Neural progenitor cell (in vitro differentiated cells): ENCODE measurements at regions not wholly inside any gene's neighbourhood (a gene's known extent, or its start where the extent isn't known, plus 50 kb on each side); places are given as distances from the start of the nearest gene placed in this dataset. TPM values are rescaled to one million over a fixed set of nuclear protein-coding genes. Genes with fewer than 3 reads are reported as not detected.

Experiments
- DNase-seq: peaks from one replicate; pipeline ENCODE4 v3.0.0-alpha.2; 2016; ENCODE audit warnings: low spot score
- H2AFZ ChIP-seq: fragments of 200-600 bp; sonication (generic); replicated peaks from 2 replicates; pipeline ENCODE4 v1.6.1; 2016; ENCODE audit warnings: antibody characterized with exemption
- H3F3A ChIP-seq: fragments of 200-600 bp; sonication (generic); 2 replicates; pipeline ENCODE4 v1.6.1; 2016; ENCODE audit warnings: antibody characterized with exemption, low read depth
- H3K27ac ChIP-seq: fragments of 200-600 bp; sonication (generic); 2 replicates; pipeline ENCODE4 v1.5.1; 2016; ENCODE audit warnings: mild to moderate bottlenecking
- H3K27me3 ChIP-seq: fragments of 200-600 bp; sonication (generic); 2 replicates; pipeline ENCODE4 v1.6.1; 2016; ENCODE audit warnings: mild to moderate bottlenecking, moderate library complexity
- H3K36me3 ChIP-seq: fragments of 200-600 bp; sonication (generic); 2 replicates; pipeline ENCODE4 v1.5.1; 2016
- H3K4me1 ChIP-seq: fragments of 200-600 bp; sonication (generic); 2 replicates; pipeline ENCODE4 v1.6.1; 2016; ENCODE audit warnings: mixed run types
- H3K4me2 ChIP-seq: fragments of 200-600 bp; sonication (generic); 2 replicates; pipeline ENCODE4 v1.6.1; 2016
- H3K4me3 ChIP-seq: fragments of 200-600 bp; sonication (generic); 2 replicates; pipeline ENCODE4 v1.5.1; 2016
- H3K79me2 ChIP-seq: fragments of 200-600 bp; sonication (generic); 2 replicates; pipeline ENCODE4 v1.6.1; 2016; ENCODE audit warnings: low read depth
- H3K9ac ChIP-seq: fragments of 200-600 bp; sonication (generic); 2 replicates; pipeline ENCODE4 v1.6.1; 2016
- H3K9me3 ChIP-seq: fragments of 200-600 bp; sonication (generic); 2 replicates; pipeline ENCODE4 v1.5.1; 2016; ENCODE audit warnings: low read depth
- H4K20me1 ChIP-seq: fragments of 200-600 bp; sonication (generic); 2 replicates; pipeline ENCODE4 v1.6.1; 2016; ENCODE audit warnings: low read depth
- H3K27ac Mint-ChIP-seq: 3 replicates; pipeline ENCODE4 v1.8.0; 2021; ENCODE audit warnings: mixed read lengths
- H3K27me3 Mint-ChIP-seq: 2 replicates; pipeline ENCODE4 v1.8.0; 2022; ENCODE audit warnings: low read depth, mild to moderate bottlenecking, inconsistent platforms, moderate library complexity, mixed read lengths; ENCODE audit not compliant: insufficient read depth
- H3K36me3 Mint-ChIP-seq: 3 replicates; pipeline ENCODE4 v1.8.0; 2021; ENCODE audit warnings: mixed read lengths
- H3K4me1 Mint-ChIP-seq: 3 replicates; pipeline ENCODE4 v1.8.0; 2021; ENCODE audit warnings: mixed read lengths
- H3K4me3 Mint-ChIP-seq: 3 replicates; pipeline ENCODE4 v1.8.0; 2021; ENCODE audit warnings: mild to moderate bottlenecking, moderate library complexity, mixed read lengths
- H3K9me3 Mint-ChIP-seq: 3 replicates; pipeline ENCODE4 v1.8.0; 2020; ENCODE audit warnings: mixed read lengths
- CTCF ChIP-seq: fragments of 200-600 bp; sonication (generic); IDR thresholded peaks from 2 replicates; pipeline ENCODE4 v1.5.1; 2017; ENCODE audit warnings: antibody characterized with exemption, mild to moderate bottlenecking
- EZH2 ChIP-seq: fragments of 200-600 bp; sonication (generic); IDR thresholded peaks from 2 replicates; pipeline ENCODE4 v1.6.1; 2017; ENCODE audit warnings: antibody characterized with exemption, mild to moderate bottlenecking, moderate library complexity
- EZH2phosphoT487 ChIP-seq: fragments of 200-600 bp; sonication (generic); IDR thresholded peaks from 2 replicates; pipeline ENCODE4 v1.6.1; 2017; ENCODE audit warnings: antibody characterized with exemption
- small RNA-seq: library from RNA; depleted of rRNA; stranded (forward); fragments of <200 nt; gene quantifications from one replicate; pipeline ENCODE3, GENCODE V24; 2015

GRCh38 chr9:107541523-107541922 is 52.0 kb upstream of the KLF4 start:
- no peak for TF ChIP-seq EZH2
- TF ChIP-seq EZH2phosphoT487: no peak
- no peak for TF ChIP-seq CTCF
- H3K4me2 ChIP-seq: no peak overlapping the region
- no peak overlapping the region for H2AFZ ChIP-seq
- no peaks in the 10 kb centered on the region for H3K36me3 Mint-ChIP-seq
- DNase-seq: no peak
- no peak overlapping the region for H3K4me3 ChIP-seq
- no peaks in the 10 kb centered on the region for H3K4me1 Mint-ChIP-seq
- H3F3A ChIP-seq: no peaks in the 10 kb centered on the region
- no peak overlapping the region for H3K27ac Mint-ChIP-seq
- H3K27me3 Mint-ChIP-seq: peaks cover 2% of the 10 kb centered on the region
- no peak overlapping the region for H3K4me3 Mint-ChIP-seq
- H3K9me3 ChIP-seq: no peaks in the 10 kb centered on the region
- no peaks in the 10 kb centered on the region for H3K9me3 Mint-ChIP-seq
- H3K79me2 ChIP-seq: no peaks in the 10 kb centered on the region
- no peak overlapping the region for H3K9ac ChIP-seq
- H3K4me1 ChIP-seq: no peaks in the 10 kb centered on the region
- no peak overlapping the region for H3K27ac ChIP-seq
- H4K20me1 ChIP-seq: no peaks in the 10 kb centered on the region
- no peaks in the 10 kb centered on the region for H3K36me3 ChIP-seq
- H3K27me3 ChIP-seq: no peaks in the 10 kb centered on the region

- H3K79me2 ChIP-seq: no peaks in the 10 kb centered on the region
- no peaks in the 10 kb centered on the region for H4K20me1 ChIP-seq
- TF ChIP-seq EZH2phosphoT487: no peak
- no peak for DNase-seq
- no peaks in the 10 kb centered on the region for H3K9me3 ChIP-seq
- no peaks in the 10 kb centered on the region for H3K36me3 Mint-ChIP-seq
- H3K9me3 Mint-ChIP-seq: no peaks in the 10 kb centered on the region
- no peaks in the 10 kb centered on the region for H3K27me3 ChIP-seq
- no peaks in the 10 kb centered on the region for H3K4me1 ChIP-seq
- H2AFZ ChIP-seq: no peak overlapping the region
- H3K36me3 ChIP-seq: no peaks in the 10 kb centered on the region
- peaks cover 2% of the 10 kb centered on the region for H3K27me3 Mint-ChIP-seq
- H3K4me1 Mint-ChIP-seq: no peaks in the 10 kb centered on the region
- no peak overlapping the region for H3K9ac ChIP-seq
- no peak overlapping the region for H3K4me3 ChIP-seq
- H3K27ac Mint-ChIP-seq: no peak overlapping the region
- no peak overlapping the region for H3K4me3 Mint-ChIP-seq
- no peak overlapping the region for H3K27ac ChIP-seq
- H3K4me2 ChIP-seq: no peak overlapping the region
- H3F3A ChIP-seq: no peaks in the 10 kb centered on the region
Observed at GRCh38 chr9:107540164-107540561, 50.6 kb upstream of the KLF4 start.

- no peaks in the 10 kb centered on the region for H3K27me3 ChIP-seq
- peak; percentile 11 for DNase-seq
- H3K9ac ChIP-seq: no peak overlapping the region
- H3K27me3 Mint-ChIP-seq: peaks cover 2% of the 10 kb centered on the region
- no peaks in the 10 kb centered on the region for H3F3A ChIP-seq
- no peak for TF ChIP-seq EZH2phosphoT487
- TF ChIP-seq CTCF: peak; percentile 4
- no peak for TF ChIP-seq EZH2
- no peak overlapping the region for H3K27ac Mint-ChIP-seq
- H3K36me3 Mint-ChIP-seq: no peaks in the 10 kb centered on the region
- H2AFZ ChIP-seq: no peak overlapping the region
- no peaks in the 10 kb centered on the region for H4K20me1 ChIP-seq
- no peak overlapping the region for H3K27ac ChIP-seq
- no peak overlapping the region for H3K4me3 Mint-ChIP-seq
- H3K4me1 ChIP-seq: no peaks in the 10 kb centered on the region
- no peak overlapping the region for H3K4me2 ChIP-seq
- no peaks in the 10 kb centered on the region for H3K79me2 ChIP-seq
- H3K4me1 Mint-ChIP-seq: no peaks in the 10 kb centered on the region
- no peak overlapping the region for H3K4me3 ChIP-seq
- no peaks in the 10 kb centered on the region for H3K36me3 ChIP-seq
- no peaks in the 10 kb centered on the region for H3K9me3 Mint-ChIP-seq
- no peaks in the 10 kb centered on the region for H3K9me3 ChIP-seq
Observed at GRCh38 chr9:107539427-107540163, 50.0 kb upstream of the KLF4 start.

Small RNA genes lying in the stretch of these regions (small RNA-seq; reads per million reads assigned to genes)
- gene RN7SL659P: not detected
- not detected for gene RNA5SP293
- gene RNU6-1064P: not detected
- gene RNU6-996P: not detected
